ENCODE measurements at regions not wholly inside any gene's neighbourhood (a gene's known extent, or its start where the extent isn't known, plus 50 kb on each side); places are given as distances from the start of the nearest gene placed in this dataset.

- TF ChIP-seq TBP (IDR thresholded peaks at IDR 0.05; ENCODE audit: low read depth, low read length) (no peak), GABPA (IDR thresholded peaks at IDR 0.05; ENCODE audit: borderline replicate concordance, insufficient read depth, low read length) (no peak), CTCF (IDR thresholded peaks at IDR 0.05; ENCODE audit: control extremely low read depth in 1 of 3, insufficient read depth in 1 of 3, low read depth in 1 of 3, low read length in 3 of 3) (no peak), KDM1A (IDR thresholded peaks at IDR 0.05; ENCODE audit: borderline replicate concordance, low read length) (no peak), SIN3A (conservative IDR thresholded peaks at IDR 0.05 in 1 of 2, IDR thresholded peaks at IDR 0.05 in 1 of 2; ENCODE audit: low read depth in 1 of 2, low read length in 2 of 2) (no peak), HDAC2 (IDR thresholded peaks at IDR 0.05; ENCODE audit: borderline replicate concordance in 1 of 2, low read depth in 2 of 2, low read length in 2 of 2) (no peak), USF2 (IDR thresholded peaks at IDR 0.05; ENCODE audit: low read length) (no peak)
These were observed 103.6 kb upstream of the TNFAIP3 start for GRCh38 chr6:137763436-137763835.

Measured in H1 (cell line).